Liver (tissue), 7 donors: ENCODE measurements at regions not wholly inside any gene's neighbourhood (a gene's known extent, or its start where the extent isn't known, plus 50 kb on each side); places are given as distances from the start of the nearest gene placed in this dataset.

Experiments used
- DNase-seq: peaks from one replicate; pipeline ENCODE4 v3.0.0-alpha.2; 2017; ENCODE audit warnings: low spot score
- H3K27ac ChIP-seq, 2 donors: one replicate each; pipeline ENCODE4 v1.7.0; 2013; ENCODE audit warnings: inconsistent platforms in 2 of 2, low read length in 2 of 2, control low read depth in 1 of 2, low read depth in 1 of 2, mild to moderate bottlenecking in 1 of 2
- H3K27me3 ChIP-seq, 4 donors: one replicate each; pipeline versions ENCODE4 v1.6.1 to v1.7.0; 2013; ENCODE audit warnings: low read length in 3 of 4, inconsistent platforms in 1 of 4, mild to moderate bottlenecking in 1 of 4, moderate library complexity in 1 of 4; ENCODE audit not compliant: control insufficient read depth in 4 of 4, insufficient read depth in 4 of 4
- H3K36me3 ChIP-seq, 4 donors: one replicate each; pipeline versions ENCODE4 v1.6.1 to v1.7.0; 2013; ENCODE audit warnings: low read length in 3 of 4, mild to moderate bottlenecking in 3 of 4, low read depth in 1 of 4, moderate library complexity in 1 of 4; ENCODE audit not compliant: control insufficient read depth in 4 of 4, insufficient read depth in 3 of 4
- H3K4me1 ChIP-seq, 4 donors: one replicate each; pipeline versions ENCODE4 v1.6.1 to v1.7.0; 2013; ENCODE audit warnings: low read length in 3 of 4, mild to moderate bottlenecking in 3 of 4, moderate library complexity in 1 of 4; ENCODE audit not compliant: control insufficient read depth in 4 of 4, insufficient read depth in 4 of 4
- H3K4me3 ChIP-seq, 3 donors: one replicate each; pipeline versions ENCODE4 v1.6.1 to v1.7.0; 2013; ENCODE audit warnings: low read length in 3 of 3, control low read depth in 1 of 3, low read depth in 1 of 3, mild to moderate bottlenecking in 1 of 3
- H3K9ac ChIP-seq, 2 donors: one replicate each; pipeline ENCODE4 v1.7.0; 2013; ENCODE audit warnings: low read length in 2 of 2, mild to moderate bottlenecking in 2 of 2, moderate library complexity in 2 of 2, control low read depth in 1 of 2, low read depth in 1 of 2
- H3K9me3 ChIP-seq, 4 donors: one replicate each; pipeline versions ENCODE4 v1.6.1 to v1.7.0; 2013; ENCODE audit warnings: low read length in 3 of 4; ENCODE audit not compliant: control insufficient read depth in 4 of 4
- GABPA ChIP-seq, 2 donors: IDR thresholded peaks in 1 of 2; conservative IDR thresholded peaks in 1 of 2; 2 replicates each; pipeline ENCODE4 v1.6.1; 2016; ENCODE audit warnings: antibody characterized with exemption in 2 of 2, mild to moderate bottlenecking in 1 of 2, moderate library complexity in 1 of 2
- NR2F2 ChIP-seq: IDR thresholded peaks from 2 replicates; pipeline ENCODE4 v1.6.1; 2016; ENCODE audit warnings: antibody characterized with exemption
- RXRA ChIP-seq, 2 donors: IDR thresholded peaks; 2 replicates each; pipeline ENCODE4 v1.6.1; 2017 to 2018; ENCODE audit warnings: antibody characterized with exemption in 2 of 2, mild to moderate bottlenecking in 1 of 2
- SP1 ChIP-seq: IDR thresholded peaks from 2 replicates; pipeline ENCODE4 v1.6.1; 2018; ENCODE audit warnings: antibody characterized with exemption, mild to moderate bottlenecking
- WGBS: extraction: QIAGEN DNeasy Blood & Tissue Kit; methylation state at CpG from one replicate; pipeline ENCODE4 v1.1.7; 2013; 5-methylcytosine and 5-hydroxymethylcytosine counted together
- TF ChIP-seq, protein P1 (sequence below): IDR thresholded peaks from 2 replicates; pipeline ENCODE4 v1.6.1; 2016; ENCODE audit warnings: antibody characterized with exemption
- TF ChIP-seq, protein P2 (sequence below): IDR thresholded peaks from 2 replicates; pipeline ENCODE4 v1.6.1; 2016; ENCODE audit warnings: antibody characterized with exemption, mild to moderate bottlenecking
- TF ChIP-seq, protein P3 (sequence below): IDR thresholded peaks from 2 replicates; pipeline ENCODE4 v1.6.1; 2016; ENCODE audit warnings: antibody characterized with exemption
- donor health status: healthy.
- donor health status: healthy.
- donor health status: healthy.
- donor health status: healthy.

DNA sequence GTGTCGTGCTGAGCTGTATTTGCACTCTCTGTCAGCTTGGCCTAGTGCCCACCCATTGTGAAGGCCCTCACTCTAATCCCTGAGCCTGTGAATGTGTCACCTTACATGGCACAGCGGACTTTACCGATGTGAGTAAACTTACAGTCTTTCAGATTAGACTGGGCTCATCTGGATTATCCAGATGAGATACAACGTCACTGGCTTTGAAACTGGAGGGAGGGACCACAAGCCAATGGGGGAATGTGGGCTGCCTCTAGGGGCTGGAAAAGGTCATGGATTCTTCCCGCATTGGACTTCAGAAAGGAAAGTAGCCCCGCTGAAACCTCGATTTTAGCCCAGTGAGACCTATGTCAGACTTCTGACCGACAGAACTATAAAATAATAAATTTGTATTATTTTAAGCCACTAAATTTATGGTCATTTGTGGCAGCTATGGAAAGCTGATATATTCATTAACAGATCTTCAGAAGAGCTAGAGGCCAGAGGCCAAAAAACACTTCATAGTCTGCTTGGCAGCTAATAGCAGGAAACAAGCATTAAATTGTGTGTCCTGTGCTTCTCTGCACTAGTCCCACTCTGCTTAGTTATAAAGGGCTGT is 139.0 kb upstream of the GAS1 start:
- H3K27me3 ChIP-seq: no peaks in the 10 kb centered on the region
- H3K4me3 ChIP-seq: no peak overlapping the region
- no peak overlapping the region for H3K27ac ChIP-seq
- H3K4me1 ChIP-seq: no peaks in the 10 kb centered on the region
- H3K36me3 ChIP-seq: no peaks in the 10 kb centered on the region
- 88% methylated on average over 8 of the region's 8 CpGs for WGBS
- H3K9ac ChIP-seq: no peak overlapping the region
- DNase-seq: no peak
- TF ChIP-seq, protein P1, sequence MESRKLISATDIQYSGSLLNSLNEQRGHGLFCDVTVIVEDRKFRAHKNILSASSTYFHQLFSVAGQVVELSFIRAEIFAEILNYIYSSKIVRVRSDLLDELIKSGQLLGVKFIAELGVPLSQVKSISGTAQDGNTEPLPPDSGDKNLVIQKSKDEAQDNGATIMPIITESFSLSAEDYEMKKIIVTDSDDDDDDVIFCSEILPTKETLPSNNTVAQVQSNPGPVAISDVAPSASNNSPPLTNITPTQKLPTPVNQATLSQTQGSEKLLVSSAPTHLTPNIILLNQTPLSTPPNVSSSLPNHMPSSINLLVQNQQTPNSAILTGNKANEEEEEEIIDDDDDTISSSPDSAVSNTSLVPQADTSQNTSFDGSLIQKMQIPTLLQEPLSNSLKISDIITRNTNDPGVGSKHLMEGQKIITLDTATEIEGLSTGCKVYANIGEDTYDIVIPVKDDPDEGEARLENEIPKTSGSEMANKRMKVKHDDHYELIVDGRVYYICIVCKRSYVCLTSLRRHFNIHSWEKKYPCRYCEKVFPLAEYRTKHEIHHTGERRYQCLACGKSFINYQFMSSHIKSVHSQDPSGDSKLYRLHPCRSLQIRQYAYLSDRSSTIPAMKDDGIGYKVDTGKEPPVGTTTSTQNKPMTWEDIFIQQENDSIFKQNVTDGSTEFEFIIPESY: no peak
- TF ChIP-seq RXRA (IDR thresholded peaks at IDR 0.05): no peak
- no peaks in the 10 kb centered on the region for H3K9me3 ChIP-seq

DNA sequence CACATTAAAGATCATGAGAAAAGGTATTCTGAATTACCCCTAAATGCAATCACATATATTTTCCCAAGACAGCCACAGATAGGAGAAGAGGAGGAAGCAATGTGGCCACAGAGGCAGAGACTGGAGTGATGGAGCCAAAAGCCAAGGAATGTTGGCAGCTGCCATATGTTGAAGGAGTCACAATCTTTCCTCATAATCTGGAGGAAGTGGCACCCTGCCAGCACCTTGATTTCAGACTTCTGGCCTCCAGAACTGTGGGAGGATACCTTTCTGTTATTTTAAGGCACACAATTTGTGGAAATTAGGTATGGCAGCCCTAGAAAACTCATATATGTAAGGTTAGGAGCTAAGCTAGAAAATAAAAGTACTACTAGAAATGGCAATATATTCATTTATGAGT is 139.9 kb upstream of the GAS1 start:
- H3K36me3 ChIP-seq: no peaks in the 10 kb centered on the region
- no peaks in the 10 kb centered on the region for H3K4me1 ChIP-seq
- no peak overlapping the region for H3K4me3 ChIP-seq
- H3K9ac ChIP-seq: no peak overlapping the region
- H3K27me3 ChIP-seq: no peaks in the 10 kb centered on the region
- DNase-seq: no peak
- H3K9me3 ChIP-seq: no peaks in the 10 kb centered on the region
- H3K27ac ChIP-seq: no peak overlapping the region
- TF ChIP-seq RXRA (IDR thresholded peaks at IDR 0.05): no peak
- TF ChIP-seq NR2F2: no peak
- no peak for TF ChIP-seq SP1
- TF ChIP-seq, protein P2, sequence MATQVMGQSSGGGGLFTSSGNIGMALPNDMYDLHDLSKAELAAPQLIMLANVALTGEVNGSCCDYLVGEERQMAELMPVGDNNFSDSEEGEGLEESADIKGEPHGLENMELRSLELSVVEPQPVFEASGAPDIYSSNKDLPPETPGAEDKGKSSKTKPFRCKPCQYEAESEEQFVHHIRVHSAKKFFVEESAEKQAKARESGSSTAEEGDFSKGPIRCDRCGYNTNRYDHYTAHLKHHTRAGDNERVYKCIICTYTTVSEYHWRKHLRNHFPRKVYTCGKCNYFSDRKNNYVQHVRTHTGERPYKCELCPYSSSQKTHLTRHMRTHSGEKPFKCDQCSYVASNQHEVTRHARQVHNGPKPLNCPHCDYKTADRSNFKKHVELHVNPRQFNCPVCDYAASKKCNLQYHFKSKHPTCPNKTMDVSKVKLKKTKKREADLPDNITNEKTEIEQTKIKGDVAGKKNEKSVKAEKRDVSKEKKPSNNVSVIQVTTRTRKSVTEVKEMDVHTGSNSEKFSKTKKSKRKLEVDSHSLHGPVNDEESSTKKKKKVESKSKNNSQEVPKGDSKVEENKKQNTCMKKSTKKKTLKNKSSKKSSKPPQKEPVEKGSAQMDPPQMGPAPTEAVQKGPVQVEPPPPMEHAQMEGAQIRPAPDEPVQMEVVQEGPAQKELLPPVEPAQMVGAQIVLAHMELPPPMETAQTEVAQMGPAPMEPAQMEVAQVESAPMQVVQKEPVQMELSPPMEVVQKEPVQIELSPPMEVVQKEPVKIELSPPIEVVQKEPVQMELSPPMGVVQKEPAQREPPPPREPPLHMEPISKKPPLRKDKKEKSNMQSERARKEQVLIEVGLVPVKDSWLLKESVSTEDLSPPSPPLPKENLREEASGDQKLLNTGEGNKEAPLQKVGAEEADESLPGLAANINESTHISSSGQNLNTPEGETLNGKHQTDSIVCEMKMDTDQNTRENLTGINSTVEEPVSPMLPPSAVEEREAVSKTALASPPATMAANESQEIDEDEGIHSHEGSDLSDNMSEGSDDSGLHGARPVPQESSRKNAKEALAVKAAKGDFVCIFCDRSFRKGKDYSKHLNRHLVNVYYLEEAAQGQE: no peak

DNA sequence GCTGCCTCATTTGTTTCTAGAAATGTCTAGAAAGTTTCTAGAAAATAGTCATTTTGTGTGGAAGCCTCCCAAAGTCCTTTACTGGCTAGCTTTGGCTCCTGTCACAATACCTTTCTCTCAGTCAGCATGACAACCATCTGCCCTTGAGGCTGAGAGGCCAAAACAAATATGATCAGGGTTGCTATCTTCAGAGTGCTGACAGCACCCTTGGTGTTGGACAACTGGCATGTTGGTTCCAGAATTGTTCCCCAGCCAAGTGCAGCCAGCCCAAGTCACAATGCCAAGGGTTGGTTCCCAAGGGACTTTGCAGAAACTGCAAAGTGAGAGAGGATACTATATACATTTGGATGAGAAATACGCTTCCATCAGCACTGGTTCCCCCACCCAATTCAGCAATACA is 140.9 kb upstream of the GAS1 start:
- TF ChIP-seq, protein P3, sequence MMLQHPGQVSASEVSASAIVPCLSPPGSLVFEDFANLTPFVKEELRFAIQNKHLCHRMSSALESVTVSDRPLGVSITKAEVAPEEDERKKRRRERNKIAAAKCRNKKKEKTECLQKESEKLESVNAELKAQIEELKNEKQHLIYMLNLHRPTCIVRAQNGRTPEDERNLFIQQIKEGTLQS: no peak
- no peak for TF ChIP-seq NR2F2
- TF ChIP-seq GABPA (IDR thresholded peaks at IDR 0.05 in 1 of 2, conservative IDR thresholded peaks at IDR 0.05 in 1 of 2): no peak
- no peaks in the 10 kb centered on the region for H3K4me1 ChIP-seq
- no peak for DNase-seq
- H3K27ac ChIP-seq: no peak overlapping the region
- no peak overlapping the region for H3K9ac ChIP-seq
- H3K4me3 ChIP-seq: no peak overlapping the region
- H3K27me3 ChIP-seq: no peaks in the 10 kb centered on the region
- H3K9me3 ChIP-seq: no peaks in the 10 kb centered on the region
- no peaks in the 10 kb centered on the region for H3K36me3 ChIP-seq
- WGBS: 68% methylated on average over 1 of the region's 1 CpG
